LNCaP clone FGC (cell line): ENCODE measurements at regions not wholly inside any gene's neighbourhood (a gene's known extent, or its start where the extent isn't known, plus 50 kb on each side); places are given as distances from the start of the nearest gene placed in this dataset.
"Not testable (repeated sequence)": the region's sequence is repeated elsewhere in the genome, so short reads cannot be mapped to it uniquely, and the experiment has no call there.

Source experiments
- DNase-seq: peaks from one replicate; pipeline ENCODE4 v3.0.0-alpha.2; 2011; ENCODE audit warnings: low read depth
- H3K4me3 ChIP-seq: 2 replicates; pipeline ENCODE4 v1.5.1; 2011; ENCODE audit warnings: mild to moderate bottlenecking, low read depth, low read length, control low read depth
- CTCF ChIP-seq: IDR thresholded peaks from 2 replicates; pipeline ENCODE4 v1.5.1; 2012; ENCODE audit warnings: mild to moderate bottlenecking; ENCODE audit not compliant: control insufficient read depth, insufficient read depth; ENCODE audit errors: extremely low read depth

- TF ChIP-seq CTCF, result no peak
- DNase-seq, result no peak
- H3K4me3 ChIP-seq, result no peak overlapping the region
Measured at GRCh38 chr7:131764143-131764775, 207.8 kb upstream of the PODXL start.

- no peak for DNase-seq
- no peak for TF ChIP-seq CTCF
- H3K4me3 ChIP-seq, result no peak overlapping the region
Measured at GRCh38 chr7:131762753-131763152, 206.3 kb upstream of the PODXL start.

GRCh38 chr7:131755801-131756200 is 199.4 kb upstream of the PODXL start:
- not testable (repeated sequence) for DNase-seq, H3K4me3 ChIP-seq

DNA sequence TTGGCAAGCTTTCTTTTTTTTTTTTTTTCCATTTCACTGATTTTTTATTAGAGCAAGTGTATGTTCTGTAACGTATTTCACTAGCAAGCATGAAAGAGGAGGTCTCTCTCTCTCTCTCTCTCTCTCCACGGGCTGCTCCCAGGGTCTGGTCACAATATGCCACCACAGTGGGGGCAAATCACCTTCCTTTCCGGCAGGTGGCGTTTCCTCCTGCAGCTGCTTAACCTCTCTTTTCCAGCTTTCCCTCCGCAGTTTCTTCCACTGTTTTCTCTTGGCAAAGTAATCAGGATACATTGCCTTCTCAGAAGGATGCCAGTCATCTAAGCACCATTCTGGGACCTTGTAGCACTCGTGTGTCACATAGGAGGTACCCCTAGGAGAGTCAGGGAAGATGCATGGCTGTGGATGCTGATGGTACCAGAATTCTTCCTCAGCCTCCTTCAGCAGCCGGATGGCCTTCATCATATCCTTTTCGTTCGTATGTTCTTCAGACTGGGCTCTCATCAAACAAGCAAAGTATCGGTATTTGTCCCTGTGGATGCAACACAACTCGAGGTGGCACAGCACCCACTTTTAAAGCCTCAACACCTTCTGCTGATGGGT is 197.3 kb upstream of the PODXL start:
- DNase-seq, result no peak
- peak; percentile 56 for TF ChIP-seq CTCF
- no peak overlapping the region for H3K4me3 ChIP-seq

- DNase-seq, result no peak
- no peak for TF ChIP-seq CTCF
- H3K4me3 ChIP-seq, result no peak overlapping the region
Measured at GRCh38 chr7:131747658-131748232, 191.3 kb upstream of the PODXL start.

DNA sequence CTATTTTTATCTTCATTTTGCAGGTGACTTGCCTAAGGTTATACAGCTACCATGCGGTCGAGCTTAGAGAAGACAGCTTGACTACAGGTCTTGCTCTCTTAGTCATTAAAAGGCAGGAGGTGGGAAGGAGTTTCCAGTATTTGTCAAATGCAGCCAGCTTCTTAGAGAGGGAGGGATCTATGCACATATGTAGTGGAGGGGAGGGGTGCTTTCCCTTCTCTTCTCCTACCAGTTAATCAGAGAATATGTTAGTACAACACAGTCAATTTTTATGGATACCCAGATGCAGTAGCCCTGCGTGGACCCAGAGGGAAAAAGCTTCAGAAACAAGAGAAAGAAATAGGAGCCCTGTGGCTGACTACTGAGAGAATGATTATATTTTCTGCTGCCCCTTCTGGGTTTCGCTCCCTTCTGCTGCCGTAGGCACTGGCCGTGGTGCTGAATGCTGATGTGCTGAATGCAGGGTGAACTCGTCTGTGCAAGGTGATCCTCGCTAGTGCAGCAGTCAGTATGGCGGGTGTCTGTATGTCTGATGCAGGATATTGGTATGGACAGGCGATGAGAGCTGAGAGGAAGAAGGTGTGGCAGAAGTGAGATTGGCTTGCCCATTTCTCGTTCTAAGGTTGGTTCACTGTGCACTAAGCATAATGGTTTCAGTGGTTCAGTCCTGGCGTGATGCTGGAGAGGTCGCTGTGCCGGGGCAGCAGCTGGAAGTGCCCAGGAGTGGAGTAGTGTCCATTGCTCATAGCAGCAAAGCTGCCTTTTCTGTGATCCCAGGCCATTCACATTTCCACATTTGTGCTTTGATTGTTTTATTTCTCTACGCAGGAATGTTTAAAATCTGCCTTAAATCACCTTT is 189.2 kb upstream of the PODXL start:
- no peak overlapping the region for H3K4me3 ChIP-seq
- TF ChIP-seq CTCF, result no peak
- peak; percentile 8 for DNase-seq

GRCh38 chr7:131741446-131741845 is 185.0 kb upstream of the PODXL start:
- TF ChIP-seq CTCF, result no peak
- no peak for DNase-seq
- no peak overlapping the region for H3K4me3 ChIP-seq
